ENCODE measurements at regions not wholly inside any gene's neighbourhood (a gene's known extent, or its start where the extent isn't known, plus 50 kb on each side); places are given as distances from the start of the nearest gene placed in this dataset.

DNA sequence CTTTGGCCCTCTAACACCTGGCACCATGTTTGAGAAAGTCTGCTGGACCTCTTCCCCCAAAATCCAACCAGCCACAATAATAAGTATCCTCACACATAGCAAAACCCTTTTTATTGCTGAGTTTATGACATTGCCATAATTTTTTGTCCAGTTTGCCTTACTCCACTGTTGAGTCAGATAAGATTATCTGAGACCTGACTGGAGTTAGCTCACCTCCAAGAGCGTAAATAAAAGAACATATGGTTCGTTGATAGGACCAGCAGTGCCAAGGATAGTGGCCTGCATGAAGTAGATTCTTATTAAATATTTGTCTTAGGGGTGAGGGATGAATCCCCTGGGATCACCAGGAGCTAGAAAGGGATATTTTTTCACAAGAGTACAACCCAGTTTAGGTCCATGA is 510.6 kb upstream of the MPDZ start:
- Histone ChIP-seq H3K4me1 (ENCODE audit: control insufficient read depth, extremely low read depth, insufficient read depth, low read length) (no peaks in the 10 kb centered on the region), H3K9ac (replicated peaks; ENCODE audit: extremely low read depth, insufficient read depth, low read length) (no peak overlapping the region), H3K36me3 (ENCODE audit: control insufficient read depth in 2 of 2, extremely low read depth in 1 of 2, insufficient read depth in 2 of 2, low read length in 2 of 2) (no peaks in the 10 kb centered on the region), H2AFZ (ENCODE audit: low read depth, low read length) (no peak overlapping the region), H3K27ac (ENCODE audit: insufficient read depth, low read depth, low read length) (no peak overlapping the region), H4K20me1 (replicated peaks; ENCODE audit: control insufficient read depth, extremely low read depth, insufficient read depth, low read length) (no peaks in the 10 kb centered on the region), H3K27me3 (ENCODE audit: control insufficient read depth in 2 of 2, insufficient read depth in 2 of 2, low read length in 2 of 2) (no peaks in the 10 kb centered on the region), H3K9me1 (replicated peaks; ENCODE audit: control insufficient read depth, extremely low read depth, insufficient read depth, low read length) (no peaks in the 10 kb centered on the region), H3K4me2 (ENCODE audit: insufficient read depth, low read length) (no peak overlapping the region), H3K9me3 (replicated peaks; ENCODE audit: control insufficient read depth, insufficient read depth, low read length) (no peaks in the 10 kb centered on the region), H3K4me3 (replicated peaks in 1 of 3; ENCODE audit: insufficient read depth in 1 of 3, low read depth in 1 of 3, low read length in 3 of 3) (no peak overlapping the region), H3K79me2 (ENCODE audit: control insufficient read depth, insufficient read depth, low read length) (no peaks in the 10 kb centered on the region)
- CTCF ChIA-PET = interaction anchor here (1.1 kb wide), 1 partner anchor 132 kb away, joined by 3 read pairs; no protein-coding TSS in a partner anchor
- POLR2A ChIA-PET = no interaction called here
- dilution Hi-C loops (cut with MboI; ENCODE audit: extremely low pct_ligation_motif_present, low sequenced_read_pairs) = no loop called here
- intact Hi-C loops (cut with micrococcal nuclease) = no loop called here
- DNase-seq (ENCODE audit: low read depth, low spot score) (no peak), FAIRE-seq (no peak)
- no peak for TF ChIP-seq EZH2 (IDR thresholded peaks at IDR 0.05; ENCODE audit: borderline replicate concordance, low read depth, low read length, severe bottlenecking)
- no peak for TF ChIP-seq POLR2A (IDR thresholded peaks at IDR 0.05; ENCODE audit: low read depth, low read length)
- TF ChIP-seq JUN (IDR thresholded peaks at IDR 0.05; ENCODE audit: borderline replicate concordance, insufficient read depth, insufficient read length, low read depth) = no peak
- no peak for TF ChIP-seq MYC (IDR thresholded peaks at IDR 0.05; ENCODE audit: low read depth, low read length)
- no peak for TF ChIP-seq GATA2 (IDR thresholded peaks at IDR 0.05; ENCODE audit: insufficient read depth, insufficient read length, low read depth, low read length)
- TF ChIP-seq FOS (IDR thresholded peaks at IDR 0.05; ENCODE audit: borderline replicate concordance, insufficient read depth, low read length) = no peak
- TF ChIP-seq, protein P1, sequence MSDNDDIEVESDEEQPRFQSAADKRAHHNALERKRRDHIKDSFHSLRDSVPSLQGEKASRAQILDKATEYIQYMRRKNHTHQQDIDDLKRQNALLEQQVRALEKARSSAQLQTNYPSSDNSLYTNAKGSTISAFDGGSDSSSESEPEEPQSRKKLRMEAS (IDR thresholded peaks at IDR 0.05; ENCODE audit: insufficient read depth, insufficient read length) = no peak
- BruUV-seq (replicated peaks) = no TSS peak

DNA sequence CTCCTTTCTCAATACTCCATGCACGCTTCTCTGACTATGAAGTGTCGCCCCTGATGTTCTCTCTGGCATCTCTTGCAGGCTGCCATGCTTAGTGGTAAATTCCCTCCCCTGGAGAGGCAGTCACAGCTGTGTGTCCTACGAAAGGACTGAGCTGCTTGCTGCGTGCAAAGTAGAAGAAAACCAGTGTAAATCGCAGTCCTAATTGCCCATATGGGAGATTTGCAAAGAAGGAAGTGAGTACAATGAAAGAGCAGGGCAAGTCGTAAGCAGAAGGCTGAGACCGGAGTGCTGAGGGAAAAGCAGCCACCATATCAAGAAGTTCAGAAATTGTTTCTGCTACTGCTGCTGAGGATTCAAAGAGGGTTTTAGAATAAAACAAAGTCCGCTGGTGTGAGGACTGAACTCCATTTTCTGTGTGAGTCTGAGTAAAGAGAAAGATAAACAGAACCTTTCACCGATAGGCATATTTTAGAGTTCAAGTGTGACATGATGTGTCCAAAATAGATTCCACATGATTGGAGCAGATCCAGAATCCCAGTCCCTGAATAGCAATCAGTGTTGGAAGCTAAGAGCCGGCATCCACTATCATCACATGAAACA is 507.8 kb upstream of the MPDZ start:
- DNase-seq (ENCODE audit: low read depth, low spot score) (peak; percentile 63), FAIRE-seq (no peak)
- ChIA-PET POLR2A (no interaction called here), CTCF (interaction anchor here (1.0 to 1.1 kb wide), 2 partner anchors 8 to 9 kb away, joined by 3 to 4 read pairs; no protein-coding TSS in a partner anchor)
- Histone ChIP-seq H3K4me1 (ENCODE audit: control insufficient read depth, extremely low read depth, insufficient read depth, low read length) (no peaks in the 10 kb centered on the region), H3K27ac (ENCODE audit: insufficient read depth, low read depth, low read length) (no peak overlapping the region), H3K4me2 (ENCODE audit: insufficient read depth, low read length) (no peak overlapping the region), H3K9ac (replicated peaks; ENCODE audit: extremely low read depth, insufficient read depth, low read length) (no peak overlapping the region), H3K9me3 (replicated peaks; ENCODE audit: control insufficient read depth, insufficient read depth, low read length) (no peaks in the 10 kb centered on the region), H4K20me1 (replicated peaks; ENCODE audit: control insufficient read depth, extremely low read depth, insufficient read depth, low read length) (no peaks in the 10 kb centered on the region), H3K9me1 (replicated peaks; ENCODE audit: control insufficient read depth, extremely low read depth, insufficient read depth, low read length) (no peaks in the 10 kb centered on the region), H3K27me3 (ENCODE audit: control insufficient read depth in 2 of 2, insufficient read depth in 2 of 2, low read length in 2 of 2) (no peaks in the 10 kb centered on the region), H3K4me3 (replicated peaks in 1 of 3; ENCODE audit: insufficient read depth in 1 of 3, low read depth in 1 of 3, low read length in 3 of 3) (no peak overlapping the region), H2AFZ (ENCODE audit: low read depth, low read length) (peak overlapping the region; percentile 36), H3K36me3 (ENCODE audit: control insufficient read depth in 2 of 2, extremely low read depth in 1 of 2, insufficient read depth in 2 of 2, low read length in 2 of 2) (no peaks in the 10 kb centered on the region), H3K79me2 (ENCODE audit: control insufficient read depth, insufficient read depth, low read length) (no peaks in the 10 kb centered on the region)
- TF ChIP-seq GATA2 (IDR thresholded peaks at IDR 0.05; ENCODE audit: insufficient read depth, insufficient read length, low read depth, low read length) (no peak), POLR2A (IDR thresholded peaks at IDR 0.05; ENCODE audit: low read depth, low read length) (no peak), JUN (IDR thresholded peaks at IDR 0.05; ENCODE audit: borderline replicate concordance, insufficient read depth, insufficient read length, low read depth) (no peak), MYC (IDR thresholded peaks at IDR 0.05; ENCODE audit: low read depth, low read length) (no peak), FOS (IDR thresholded peaks at IDR 0.05; ENCODE audit: borderline replicate concordance, insufficient read depth, low read length) (no peak), EZH2 (IDR thresholded peaks at IDR 0.05; ENCODE audit: borderline replicate concordance, low read depth, low read length, severe bottlenecking) (no peak), POLR2AphosphoS5 (IDR thresholded peaks at IDR 0.05; ENCODE audit: insufficient read depth, low read depth, low read length) (no peak)
- TF ChIP-seq, protein P2, sequence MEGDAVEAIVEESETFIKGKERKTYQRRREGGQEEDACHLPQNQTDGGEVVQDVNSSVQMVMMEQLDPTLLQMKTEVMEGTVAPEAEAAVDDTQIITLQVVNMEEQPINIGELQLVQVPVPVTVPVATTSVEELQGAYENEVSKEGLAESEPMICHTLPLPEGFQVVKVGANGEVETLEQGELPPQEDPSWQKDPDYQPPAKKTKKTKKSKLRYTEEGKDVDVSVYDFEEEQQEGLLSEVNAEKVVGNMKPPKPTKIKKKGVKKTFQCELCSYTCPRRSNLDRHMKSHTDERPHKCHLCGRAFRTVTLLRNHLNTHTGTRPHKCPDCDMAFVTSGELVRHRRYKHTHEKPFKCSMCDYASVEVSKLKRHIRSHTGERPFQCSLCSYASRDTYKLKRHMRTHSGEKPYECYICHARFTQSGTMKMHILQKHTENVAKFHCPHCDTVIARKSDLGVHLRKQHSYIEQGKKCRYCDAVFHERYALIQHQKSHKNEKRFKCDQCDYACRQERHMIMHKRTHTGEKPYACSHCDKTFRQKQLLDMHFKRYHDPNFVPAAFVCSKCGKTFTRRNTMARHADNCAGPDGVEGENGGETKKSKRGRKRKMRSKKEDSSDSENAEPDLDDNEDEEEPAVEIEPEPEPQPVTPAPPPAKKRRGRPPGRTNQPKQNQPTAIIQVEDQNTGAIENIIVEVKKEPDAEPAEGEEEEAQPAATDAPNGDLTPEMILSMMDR (IDR thresholded peaks at IDR 0.05; ENCODE audit: extremely low read depth in 1 of 2, insufficient read depth in 1 of 2, low read depth in 1 of 2, low read length in 2 of 2) = no peak
- TF ChIP-seq, protein P1 (IDR thresholded peaks at IDR 0.05; ENCODE audit: insufficient read depth, insufficient read length) = no peak
- intact Hi-C loops (cut with micrococcal nuclease) = no loop called here
- dilution Hi-C loops (cut with MboI; ENCODE audit: extremely low pct_ligation_motif_present, low sequenced_read_pairs) = no loop called here
- BruUV-seq (replicated peaks) = no TSS peak

All from endothelial cell of umbilical vein (primary cell).